ENCODE measurements at regions not wholly inside any gene's neighbourhood (a gene's known extent, or its start where the extent isn't known, plus 50 kb on each side); places are given as distances from the start of the nearest gene placed in this dataset.

GRCh38 chr2:187206071-187206470 lies 242.0 kb downstream of the CALCRL start:
- peaks cover 25% of the 10 kb centered on the region for H3K9me2 ChIP-seq (ENCODE audit: insufficient read depth)
- H4K20me1 ChIP-seq (replicated peaks; ENCODE audit: insufficient read depth): no peaks in the 10 kb centered on the region
- ATAC-seq (no peak), DNase-seq (ENCODE audit: low spot score) (no peak)
- Mint-ChIP-seq H3K36me3 (ENCODE audit: low read depth) (peaks cover 9% of the 10 kb centered on the region; the same call in 2 of the 3 replicates), H3K4me3 (no peak overlapping the region), H3K4me1 (0 out of 3 replicates have a peak, but pooled peaks cover 2% of the 10 kb centered on the region), H3K9me3 (peaks cover 6% of the 10 kb centered on the region), H3K27me3 (ENCODE audit: insufficient read depth, low read depth, poor library complexity) (peaks cover 4% of the 10 kb centered on the region), H3K27ac (no peak overlapping the region)
- no peaks in the 10 kb centered on the region for H3K36me3 ChIP-seq (ENCODE audit: insufficient read depth)
- no peak overlapping the region for H3K27ac ChIP-seq (ENCODE audit: low read depth)
- H2AFZ ChIP-seq: no peak overlapping the region
- no peaks in the 10 kb centered on the region for H3K79me2 ChIP-seq (replicated peaks; ENCODE audit: insufficient read depth)
- H3K4me1 ChIP-seq (ENCODE audit: insufficient read depth): no peaks in the 10 kb centered on the region
- H3K4me3 ChIP-seq: no peak overlapping the region
- H3K27me3 ChIP-seq (ENCODE audit: insufficient read depth): no peaks in the 10 kb centered on the region
- TF ChIP-seq, protein P1, sequence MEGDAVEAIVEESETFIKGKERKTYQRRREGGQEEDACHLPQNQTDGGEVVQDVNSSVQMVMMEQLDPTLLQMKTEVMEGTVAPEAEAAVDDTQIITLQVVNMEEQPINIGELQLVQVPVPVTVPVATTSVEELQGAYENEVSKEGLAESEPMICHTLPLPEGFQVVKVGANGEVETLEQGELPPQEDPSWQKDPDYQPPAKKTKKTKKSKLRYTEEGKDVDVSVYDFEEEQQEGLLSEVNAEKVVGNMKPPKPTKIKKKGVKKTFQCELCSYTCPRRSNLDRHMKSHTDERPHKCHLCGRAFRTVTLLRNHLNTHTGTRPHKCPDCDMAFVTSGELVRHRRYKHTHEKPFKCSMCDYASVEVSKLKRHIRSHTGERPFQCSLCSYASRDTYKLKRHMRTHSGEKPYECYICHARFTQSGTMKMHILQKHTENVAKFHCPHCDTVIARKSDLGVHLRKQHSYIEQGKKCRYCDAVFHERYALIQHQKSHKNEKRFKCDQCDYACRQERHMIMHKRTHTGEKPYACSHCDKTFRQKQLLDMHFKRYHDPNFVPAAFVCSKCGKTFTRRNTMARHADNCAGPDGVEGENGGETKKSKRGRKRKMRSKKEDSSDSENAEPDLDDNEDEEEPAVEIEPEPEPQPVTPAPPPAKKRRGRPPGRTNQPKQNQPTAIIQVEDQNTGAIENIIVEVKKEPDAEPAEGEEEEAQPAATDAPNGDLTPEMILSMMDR (conservative IDR thresholded peaks at IDR 0.05; ENCODE audit: low read depth in 2 of 2): no peak
- TF ChIP-seq REST (IDR thresholded peaks at IDR 0.05; ENCODE audit: unreplicated experiment): no peak
- TF ChIP-seq, protein P2, sequence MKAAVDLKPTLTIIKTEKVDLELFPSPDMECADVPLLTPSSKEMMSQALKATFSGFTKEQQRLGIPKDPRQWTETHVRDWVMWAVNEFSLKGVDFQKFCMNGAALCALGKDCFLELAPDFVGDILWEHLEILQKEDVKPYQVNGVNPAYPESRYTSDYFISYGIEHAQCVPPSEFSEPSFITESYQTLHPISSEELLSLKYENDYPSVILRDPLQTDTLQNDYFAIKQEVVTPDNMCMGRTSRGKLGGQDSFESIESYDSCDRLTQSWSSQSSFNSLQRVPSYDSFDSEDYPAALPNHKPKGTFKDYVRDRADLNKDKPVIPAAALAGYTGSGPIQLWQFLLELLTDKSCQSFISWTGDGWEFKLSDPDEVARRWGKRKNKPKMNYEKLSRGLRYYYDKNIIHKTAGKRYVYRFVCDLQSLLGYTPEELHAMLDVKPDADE (IDR thresholded peaks at IDR 0.05): no peak
- TF ChIP-seq STAT1 (IDR thresholded peaks at IDR 0.05; ENCODE audit: unreplicated experiment): no peak
- H3K4me2 ChIP-seq: no peak overlapping the region
- H3F3A ChIP-seq (replicated peaks; ENCODE audit: low read depth): no peaks in the 10 kb centered on the region

- Histone ChIP-seq H3K4me3 (no peak overlapping the region), H3K27ac (ENCODE audit: low read depth) (no peak overlapping the region), H3K9me2 (ENCODE audit: insufficient read depth) (peaks cover 3% of the 10 kb centered on the region), H4K20me1 (replicated peaks; ENCODE audit: insufficient read depth) (no peaks in the 10 kb centered on the region), H3K27me3 (ENCODE audit: insufficient read depth) (no peaks in the 10 kb centered on the region), H3K4me1 (ENCODE audit: insufficient read depth) (no peaks in the 10 kb centered on the region), H3K36me3 (ENCODE audit: insufficient read depth) (no peaks in the 10 kb centered on the region), H3K79me2 (replicated peaks; ENCODE audit: insufficient read depth) (no peaks in the 10 kb centered on the region), H3F3A (replicated peaks; ENCODE audit: low read depth) (no peaks in the 10 kb centered on the region), H3K4me2 (no peak overlapping the region), H2AFZ (no peak overlapping the region)
- Mint-ChIP-seq H3K4me3 (no peak overlapping the region), H3K4me1 (no peaks in the 10 kb centered on the region), H3K27me3 (ENCODE audit: insufficient read depth, low read depth, poor library complexity) (no peaks in the 10 kb centered on the region), H3K9me3 (no peaks in the 10 kb centered on the region), H3K36me3 (ENCODE audit: low read depth) (no peaks in the 10 kb centered on the region), H3K27ac (0 out of 2 replicates have a peak overlapping the region, but pooled peaks have one; percentile 45)
- no peak for DNase-seq (ENCODE audit: low spot score)
- no peak for ATAC-seq
- TF ChIP-seq EZH2 (IDR thresholded peaks at IDR 0.05; ENCODE audit: low read depth, unreplicated experiment): no peak
- no peak for TF ChIP-seq ZNF114 (CRISPR knock-in tag; IDR thresholded peaks at IDR 0.05)
- TF ChIP-seq, protein P2 (IDR thresholded peaks at IDR 0.05): no peak
- TF ChIP-seq NANOG (IDR thresholded peaks at IDR 0.05; ENCODE audit: borderline replicate concordance): no peak
- TF ChIP-seq ZNF462 (CRISPR knock-in tag; IDR thresholded peaks at IDR 0.05): no peak
These were observed 249.9 kb downstream of the CALCRL start for GRCh38 chr2:187198136-187198535.

Measured in GM23338 (cell line).